CD1c-positive myeloid dendritic cell (primary cell): ENCODE measurements at regions not wholly inside any gene's neighbourhood (a gene's known extent, or its start where the extent isn't known, plus 50 kb on each side); places are given as distances from the start of the nearest gene placed in this dataset.

Experiments
- DNase-seq: peaks from one replicate; pipeline ENCODE4 v3.0.0-alpha.2; 2016; ENCODE audit errors: extremely low spot score

- no peak for DNase-seq
Measured at GRCh38 chr3:90011596-90011995, 904.2 kb downstream of the EPHA3 start.

- no peak for DNase-seq
Measured at GRCh38 chr3:90011996-90012395, 904.6 kb downstream of the EPHA3 start.

- no peak for DNase-seq
Measured at GRCh38 chr3:90015688-90016356, 908.4 kb downstream of the EPHA3 start.

GRCh38 chr3:90016555-90016954 is 909.1 kb downstream of the EPHA3 start:
- DNase-seq: no peak

GRCh38 chr3:90018779-90019178 is 911.4 kb downstream of the EPHA3 start:
- no peak for DNase-seq

- no peak for DNase-seq
Measured at GRCh38 chr3:90025019-90025418, 917.6 kb downstream of the EPHA3 start.

GRCh38 chr3:90026406-90026805 is 919.0 kb downstream of the EPHA3 start:
- no peak for DNase-seq

GRCh38 chr3:90031121-90031520 is 923.7 kb downstream of the EPHA3 start:
- no peak for DNase-seq

- no peak for DNase-seq
Measured at GRCh38 chr3:90032980-90033641, 925.7 kb downstream of the EPHA3 start.

- no peak for DNase-seq
Measured at GRCh38 chr3:90034038-90034437, 926.6 kb downstream of the EPHA3 start.

- DNase-seq: no peak
Measured at GRCh38 chr3:90035643-90036042, 928.2 kb downstream of the EPHA3 start.

GRCh38 chr3:90036939-90037469 is 929.6 kb downstream of the EPHA3 start:
- DNase-seq: no peak

- no peak for DNase-seq
Measured at GRCh38 chr3:90039994-90040393, 932.6 kb downstream of the EPHA3 start.

- no peak for DNase-seq
Measured at GRCh38 chr3:90040554-90040953, 933.1 kb downstream of the EPHA3 start.

- no peak for DNase-seq
Measured at GRCh38 chr3:90041995-90042394, 934.6 kb downstream of the EPHA3 start.

- no peak for DNase-seq
Measured at GRCh38 chr3:90043287-90043686, 935.9 kb downstream of the EPHA3 start.

- no peak for DNase-seq
Measured at GRCh38 chr3:90044084-90044816, 936.8 kb downstream of the EPHA3 start.

- no peak for DNase-seq
Measured at GRCh38 chr3:90052425-90052950, 945.1 kb downstream of the EPHA3 start.

- DNase-seq: no peak
Measured at GRCh38 chr3:90054311-90054710, 946.9 kb downstream of the EPHA3 start.

GRCh38 chr3:90055666-90056065 is 948.2 kb downstream of the EPHA3 start:
- DNase-seq: no peak

GRCh38 chr3:90056281-90057032 is 949.0 kb downstream of the EPHA3 start:
- no peak for DNase-seq

GRCh38 chr3:90062016-90062415 is 954.6 kb downstream of the EPHA3 start:
- DNase-seq: no peak
